Liver (tissue), 8 donors: ENCODE measurements at regions not wholly inside any gene's neighbourhood (a gene's known extent, or its start where the extent isn't known, plus 50 kb on each side); places are given as distances from the start of the nearest gene placed in this dataset.

Experiments used
- DNase-seq: peaks from one replicate; pipeline ENCODE4 v3.0.0-alpha.2; 2017; ENCODE audit warnings: low spot score
- H3K27ac ChIP-seq, 2 donors: one replicate each; pipeline ENCODE4 v1.7.0; 2013; ENCODE audit warnings: inconsistent platforms in 2 of 2, low read length in 2 of 2, control low read depth in 1 of 2, low read depth in 1 of 2, mild to moderate bottlenecking in 1 of 2
- H3K27me3 ChIP-seq, 4 donors: one replicate each; pipeline versions ENCODE4 v1.6.1 to v1.7.0; 2013; ENCODE audit warnings: low read length in 3 of 4, inconsistent platforms in 1 of 4, mild to moderate bottlenecking in 1 of 4, moderate library complexity in 1 of 4; ENCODE audit not compliant: control insufficient read depth in 4 of 4, insufficient read depth in 4 of 4
- H3K36me3 ChIP-seq, 4 donors: one replicate each; pipeline versions ENCODE4 v1.6.1 to v1.7.0; 2013; ENCODE audit warnings: low read length in 3 of 4, mild to moderate bottlenecking in 3 of 4, low read depth in 1 of 4, moderate library complexity in 1 of 4; ENCODE audit not compliant: control insufficient read depth in 4 of 4, insufficient read depth in 3 of 4
- H3K4me1 ChIP-seq, 4 donors: one replicate each; pipeline versions ENCODE4 v1.6.1 to v1.7.0; 2013; ENCODE audit warnings: low read length in 3 of 4, mild to moderate bottlenecking in 3 of 4, moderate library complexity in 1 of 4; ENCODE audit not compliant: control insufficient read depth in 4 of 4, insufficient read depth in 4 of 4
- H3K4me3 ChIP-seq, 3 donors: one replicate each; pipeline versions ENCODE4 v1.6.1 to v1.7.0; 2013; ENCODE audit warnings: low read length in 3 of 3, control low read depth in 1 of 3, low read depth in 1 of 3, mild to moderate bottlenecking in 1 of 3
- H3K9ac ChIP-seq, 2 donors: one replicate each; pipeline ENCODE4 v1.7.0; 2013; ENCODE audit warnings: low read length in 2 of 2, mild to moderate bottlenecking in 2 of 2, moderate library complexity in 2 of 2, control low read depth in 1 of 2, low read depth in 1 of 2
- H3K9me3 ChIP-seq, 4 donors: one replicate each; pipeline versions ENCODE4 v1.6.1 to v1.7.0; 2013; ENCODE audit warnings: low read length in 3 of 4; ENCODE audit not compliant: control insufficient read depth in 4 of 4
- CTCF ChIP-seq: fragments of 150-350 bp; IDR thresholded peaks from 2 replicates; pipeline ENCODE4 v1.5.1; 2017; ENCODE audit warnings: improper control_type of control experiment, low read depth, low read length; ENCODE audit not compliant: missing input control
- EGR1 ChIP-seq, 2 donors: IDR thresholded peaks; 2 replicates each; pipeline ENCODE4 v1.6.1; 2016 to 2018; ENCODE audit warnings: antibody characterized with exemption in 2 of 2, low read depth in 2 of 2
- FOXA1 ChIP-seq: IDR thresholded peaks from 2 replicates; pipeline ENCODE4 v1.6.1; 2016; ENCODE audit warnings: antibody characterized with exemption
- HNF4A ChIP-seq, 2 donors: conservative IDR thresholded peaks; 2 replicates each; pipeline ENCODE4 v1.6.1; 2016; ENCODE audit warnings: antibody characterized with exemption in 2 of 2, mild to moderate bottlenecking in 2 of 2
- HNF4G ChIP-seq: IDR thresholded peaks from 2 replicates; pipeline ENCODE4 v1.6.1; 2016; ENCODE audit warnings: antibody characterized with exemption
- JUND ChIP-seq, 2 donors: IDR thresholded peaks; 2 replicates each; pipeline ENCODE4 v1.6.1; 2016; ENCODE audit warnings: antibody characterized with exemption in 2 of 2
- NR2F2 ChIP-seq: IDR thresholded peaks from 2 replicates; pipeline ENCODE4 v1.6.1; 2016; ENCODE audit warnings: antibody characterized with exemption
- SP1 ChIP-seq: IDR thresholded peaks from 2 replicates; pipeline ENCODE4 v1.6.1; 2018; ENCODE audit warnings: antibody characterized with exemption, mild to moderate bottlenecking
- TAF1 ChIP-seq: conservative IDR thresholded peaks from 2 replicates; pipeline ENCODE4 v1.6.1; 2016; ENCODE audit warnings: antibody characterized with exemption, mild to moderate bottlenecking
- YY1 ChIP-seq: IDR thresholded peaks from 2 replicates; pipeline ENCODE4 v1.6.1; 2016; ENCODE audit warnings: antibody characterized with exemption, mild to moderate bottlenecking
- WGBS: extraction: QIAGEN DNeasy Blood & Tissue Kit; methylation state at CpG from one replicate; pipeline ENCODE4 v1.1.7; 2013; 5-methylcytosine and 5-hydroxymethylcytosine counted together
- TF ChIP-seq, protein P1 (sequence below): IDR thresholded peaks from 2 replicates; pipeline ENCODE4 v1.6.1; 2016; ENCODE audit warnings: antibody characterized with exemption, mild to moderate bottlenecking
- TF ChIP-seq, protein P2 (sequence below): IDR thresholded peaks from 2 replicates; pipeline ENCODE4 v1.6.1; 2016; ENCODE audit warnings: antibody characterized with exemption
- TF ChIP-seq, protein P3 (sequence below): IDR thresholded peaks from 2 replicates; pipeline ENCODE4 v1.6.1; 2016; ENCODE audit warnings: antibody characterized with exemption
- donor health status: healthy.
- donor health status: healthy.
- donor health status: healthy.
- donor health status: healthy.
- donor health status: healthy.

DNA sequence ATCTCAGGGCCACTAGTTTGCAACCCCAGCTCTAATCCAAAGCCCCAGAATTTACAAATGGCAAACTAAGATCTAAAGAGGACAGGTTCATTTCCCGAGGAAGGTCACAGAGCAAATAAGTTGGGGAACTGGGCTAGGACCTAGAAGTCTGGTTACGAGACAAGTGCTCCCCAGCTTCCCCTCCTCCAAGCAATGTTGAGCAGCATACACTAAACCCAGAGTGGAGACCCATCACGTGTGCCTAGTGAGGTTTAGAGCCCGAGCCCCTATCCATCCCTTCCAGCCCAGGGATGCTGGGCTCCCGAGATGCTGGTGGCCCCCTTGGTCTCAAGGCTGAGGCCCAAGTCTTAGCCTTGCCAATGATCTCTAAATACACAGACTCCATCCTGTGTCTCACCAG lies 209.5 kb upstream of the ZMIZ1 start:
- TF ChIP-seq SP1 (no peak), CTCF (no peak), JUND (IDR thresholded peaks at IDR 0.05) (no peak), TAF1 (no peak), FOXA1 (no peak), NR2F2 (no peak), YY1 (no peak), HNF4G (no peak), HNF4A (conservative IDR thresholded peaks at IDR 0.05) (no peak), EGR1 (IDR thresholded peaks at IDR 0.05; ENCODE audit: low read depth in 2 of 2) (no peak)
- TF ChIP-seq, protein P1, sequence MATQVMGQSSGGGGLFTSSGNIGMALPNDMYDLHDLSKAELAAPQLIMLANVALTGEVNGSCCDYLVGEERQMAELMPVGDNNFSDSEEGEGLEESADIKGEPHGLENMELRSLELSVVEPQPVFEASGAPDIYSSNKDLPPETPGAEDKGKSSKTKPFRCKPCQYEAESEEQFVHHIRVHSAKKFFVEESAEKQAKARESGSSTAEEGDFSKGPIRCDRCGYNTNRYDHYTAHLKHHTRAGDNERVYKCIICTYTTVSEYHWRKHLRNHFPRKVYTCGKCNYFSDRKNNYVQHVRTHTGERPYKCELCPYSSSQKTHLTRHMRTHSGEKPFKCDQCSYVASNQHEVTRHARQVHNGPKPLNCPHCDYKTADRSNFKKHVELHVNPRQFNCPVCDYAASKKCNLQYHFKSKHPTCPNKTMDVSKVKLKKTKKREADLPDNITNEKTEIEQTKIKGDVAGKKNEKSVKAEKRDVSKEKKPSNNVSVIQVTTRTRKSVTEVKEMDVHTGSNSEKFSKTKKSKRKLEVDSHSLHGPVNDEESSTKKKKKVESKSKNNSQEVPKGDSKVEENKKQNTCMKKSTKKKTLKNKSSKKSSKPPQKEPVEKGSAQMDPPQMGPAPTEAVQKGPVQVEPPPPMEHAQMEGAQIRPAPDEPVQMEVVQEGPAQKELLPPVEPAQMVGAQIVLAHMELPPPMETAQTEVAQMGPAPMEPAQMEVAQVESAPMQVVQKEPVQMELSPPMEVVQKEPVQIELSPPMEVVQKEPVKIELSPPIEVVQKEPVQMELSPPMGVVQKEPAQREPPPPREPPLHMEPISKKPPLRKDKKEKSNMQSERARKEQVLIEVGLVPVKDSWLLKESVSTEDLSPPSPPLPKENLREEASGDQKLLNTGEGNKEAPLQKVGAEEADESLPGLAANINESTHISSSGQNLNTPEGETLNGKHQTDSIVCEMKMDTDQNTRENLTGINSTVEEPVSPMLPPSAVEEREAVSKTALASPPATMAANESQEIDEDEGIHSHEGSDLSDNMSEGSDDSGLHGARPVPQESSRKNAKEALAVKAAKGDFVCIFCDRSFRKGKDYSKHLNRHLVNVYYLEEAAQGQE: no peak
- TF ChIP-seq, protein P2, sequence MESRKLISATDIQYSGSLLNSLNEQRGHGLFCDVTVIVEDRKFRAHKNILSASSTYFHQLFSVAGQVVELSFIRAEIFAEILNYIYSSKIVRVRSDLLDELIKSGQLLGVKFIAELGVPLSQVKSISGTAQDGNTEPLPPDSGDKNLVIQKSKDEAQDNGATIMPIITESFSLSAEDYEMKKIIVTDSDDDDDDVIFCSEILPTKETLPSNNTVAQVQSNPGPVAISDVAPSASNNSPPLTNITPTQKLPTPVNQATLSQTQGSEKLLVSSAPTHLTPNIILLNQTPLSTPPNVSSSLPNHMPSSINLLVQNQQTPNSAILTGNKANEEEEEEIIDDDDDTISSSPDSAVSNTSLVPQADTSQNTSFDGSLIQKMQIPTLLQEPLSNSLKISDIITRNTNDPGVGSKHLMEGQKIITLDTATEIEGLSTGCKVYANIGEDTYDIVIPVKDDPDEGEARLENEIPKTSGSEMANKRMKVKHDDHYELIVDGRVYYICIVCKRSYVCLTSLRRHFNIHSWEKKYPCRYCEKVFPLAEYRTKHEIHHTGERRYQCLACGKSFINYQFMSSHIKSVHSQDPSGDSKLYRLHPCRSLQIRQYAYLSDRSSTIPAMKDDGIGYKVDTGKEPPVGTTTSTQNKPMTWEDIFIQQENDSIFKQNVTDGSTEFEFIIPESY: no peak
- TF ChIP-seq, protein P3, sequence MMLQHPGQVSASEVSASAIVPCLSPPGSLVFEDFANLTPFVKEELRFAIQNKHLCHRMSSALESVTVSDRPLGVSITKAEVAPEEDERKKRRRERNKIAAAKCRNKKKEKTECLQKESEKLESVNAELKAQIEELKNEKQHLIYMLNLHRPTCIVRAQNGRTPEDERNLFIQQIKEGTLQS: no peak
- no peaks in the 10 kb centered on the region for H3K36me3 ChIP-seq
- 94% methylated on average over 5 of the region's 5 CpGs for WGBS

GRCh38 chr10:78859769-78860168 lies 209.0 kb upstream of the ZMIZ1 start:
- H3K4me3 ChIP-seq: no peak overlapping the region
- H3K27ac ChIP-seq: no peak overlapping the region
- no peak for TF ChIP-seq HNF4A (conservative IDR thresholded peaks at IDR 0.05)
- TF ChIP-seq FOXA1: no peak
- TF ChIP-seq TAF1: no peak
- TF ChIP-seq, protein P1: no peak
- no peaks in the 10 kb centered on the region for H3K27me3 ChIP-seq
- no peak for DNase-seq
- no peaks in the 10 kb centered on the region for H3K36me3 ChIP-seq
- no peaks in the 10 kb centered on the region for H3K4me1 ChIP-seq
- H3K9me3 ChIP-seq: no peaks in the 10 kb centered on the region
- H3K9ac ChIP-seq: no peak overlapping the region
- WGBS: 82% methylated on average over 5 of the region's 5 CpGs

More for the DNA sequence above, 209.5 kb upstream of the ZMIZ1 start:
- H3K9ac ChIP-seq: no peak overlapping the region
- no peaks in the 10 kb centered on the region for H3K27me3 ChIP-seq
- no peak overlapping the region for H3K27ac ChIP-seq
- H3K4me3 ChIP-seq: no peak overlapping the region
- no peaks in the 10 kb centered on the region for H3K9me3 ChIP-seq
- peak; percentile 12 for DNase-seq
- no peaks in the 10 kb centered on the region for H3K4me1 ChIP-seq
